Right kidney (tissue), 1 donor: ENCODE measurements at regions not wholly inside any gene's neighbourhood (a gene's known extent, or its start where the extent isn't known, plus 50 kb on each side); places are given as distances from the start of the nearest gene placed in this dataset.

Experiments
- DNase-seq: peaks from one replicate; pipeline ENCODE4 v3.0.0-alpha.2; 2016

- no peak for DNase-seq
Measured at GRCh38 chr1:59062743-59063142, 234.2 kb upstream of the FGGY start.

- DNase-seq, result no peak
Measured at GRCh38 chr1:59063501-59063900, 233.4 kb upstream of the FGGY start.

- no peak for DNase-seq
Measured at GRCh38 chr1:59064592-59064991, 232.3 kb upstream of the FGGY start.

- no peak for DNase-seq
Measured at GRCh38 chr1:59066236-59066635, 230.7 kb upstream of the FGGY start.

- no peak for DNase-seq
Measured at GRCh38 chr1:59070610-59071009, 226.3 kb upstream of the FGGY start.

- DNase-seq, result no peak
Measured at GRCh38 chr1:59071289-59071688, 225.6 kb upstream of the FGGY start.

GRCh38 chr1:59071876-59072582 lies 224.9 kb upstream of the FGGY start:
- DNase-seq, result no peak

- no peak for DNase-seq
Measured at GRCh38 chr1:59072583-59072947, 224.3 kb upstream of the FGGY start.

- DNase-seq, result no peak
Measured at GRCh38 chr1:59074598-59074997, 222.3 kb upstream of the FGGY start.

GRCh38 chr1:59075021-59075420 lies 221.9 kb upstream of the FGGY start:
- DNase-seq, result no peak

- DNase-seq, result no peak
Measured at GRCh38 chr1:59076612-59077011, 220.3 kb upstream of the FGGY start.

- no peak for DNase-seq
Measured at GRCh38 chr1:59077466-59078069, 219.3 kb upstream of the FGGY start.

GRCh38 chr1:59078070-59078800 lies 218.7 kb upstream of the FGGY start:
- no peak for DNase-seq

GRCh38 chr1:59078866-59079265 lies 218.0 kb upstream of the FGGY start:
- no peak for DNase-seq

- no peak for DNase-seq
Measured at GRCh38 chr1:59079434-59080140, 217.3 kb upstream of the FGGY start.

- no peak for DNase-seq
Measured at GRCh38 chr1:59081181-59081580, 215.7 kb upstream of the FGGY start.

- DNase-seq, result no peak
Measured at GRCh38 chr1:59081795-59082194, 215.1 kb upstream of the FGGY start.

GRCh38 chr1:59083946-59084865 lies 212.7 kb upstream of the FGGY start:
- DNase-seq, result no peak

- DNase-seq, result no peak
Measured at GRCh38 chr1:59085101-59085500, 211.8 kb upstream of the FGGY start.

- DNase-seq, result no peak
Measured at GRCh38 chr1:59089036-59089798, 207.7 kb upstream of the FGGY start.

- no peak for DNase-seq
Measured at GRCh38 chr1:59089922-59090457, 206.9 kb upstream of the FGGY start.
